HG03457 (cell line): ENCODE measurements at regions not wholly inside any gene's neighbourhood (a gene's known extent, or its start where the extent isn't known, plus 50 kb on each side); places are given as distances from the start of the nearest gene placed in this dataset.

Source experiments
- ATAC-seq: cut with Tn5 transposase; IDR thresholded peaks from one replicate; pipeline ENCODE4 v1.9.1; 2021; ENCODE audit warnings: moderate number of reproducible peaks; ENCODE audit not compliant: unreplicated experiment

DNA sequence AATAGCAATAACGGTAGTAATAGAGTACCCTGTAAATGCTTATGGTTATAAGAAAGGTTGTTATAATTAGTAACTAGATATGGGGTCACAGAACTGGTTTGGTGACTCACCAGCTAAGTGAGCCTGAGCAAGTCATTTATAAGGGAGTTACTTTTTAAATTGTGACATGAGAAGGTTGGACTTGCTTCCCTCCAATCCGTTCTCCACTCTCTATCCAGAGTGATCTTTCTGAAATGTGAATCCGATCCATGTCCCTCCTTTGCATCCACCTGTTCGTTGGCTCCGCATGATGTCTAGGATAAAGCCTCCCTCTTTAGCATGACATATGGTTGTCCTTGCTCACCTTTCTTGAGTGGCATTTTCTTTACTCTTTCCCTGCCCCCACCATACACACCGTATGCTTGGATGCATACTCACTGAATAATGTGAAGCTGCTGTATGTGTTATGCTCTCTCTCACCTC, 83.1 kb downstream of the CDC42EP3 start:
- no peak for ATAC-seq

DNA sequence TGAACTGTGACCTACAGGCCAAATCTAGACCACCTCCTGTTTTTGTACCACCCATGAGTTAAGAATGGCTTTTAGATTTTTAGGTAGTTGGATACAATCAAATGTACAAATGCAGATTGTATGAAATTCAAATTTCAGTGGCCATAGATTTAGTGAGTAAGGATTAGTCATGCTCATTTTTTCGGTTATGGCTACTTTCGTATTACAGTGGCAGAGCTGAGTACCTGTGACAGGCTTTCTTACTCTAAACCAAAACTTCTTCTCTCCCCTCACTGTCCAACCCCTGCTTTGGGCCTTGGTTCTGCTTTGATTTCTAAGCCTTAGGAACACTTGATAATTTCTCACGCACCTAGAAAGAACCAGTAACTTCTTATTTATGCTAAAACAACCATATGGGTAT, 82.1 kb downstream of the CDC42EP3 start:
- no peak for ATAC-seq

DNA sequence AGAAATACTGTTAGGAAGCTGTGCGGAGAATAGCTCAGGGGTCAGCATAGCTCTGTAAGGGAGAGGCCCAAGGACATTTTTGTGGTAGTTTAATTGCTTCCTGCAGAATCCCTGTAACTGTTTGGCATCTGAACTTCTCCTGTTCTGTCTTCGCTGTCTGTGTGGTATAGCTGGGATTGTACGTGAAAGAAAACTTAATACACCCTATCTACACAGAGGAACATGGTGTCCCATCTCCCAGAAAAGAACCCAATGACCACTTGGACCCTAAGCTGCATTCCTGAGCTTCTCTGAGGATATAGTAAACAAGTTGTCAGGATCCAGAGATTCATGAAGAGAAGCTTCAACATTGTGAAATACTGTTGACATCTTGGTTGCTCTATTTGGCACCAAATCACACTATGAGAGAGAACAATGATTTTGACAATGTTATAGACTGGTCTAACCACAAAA, 81.3 kb downstream of the CDC42EP3 start:
- ATAC-seq: no peak
